ENCODE measurements at regions not wholly inside any gene's neighbourhood (a gene's known extent, or its start where the extent isn't known, plus 50 kb on each side); places are given as distances from the start of the nearest gene placed in this dataset.

- Histone ChIP-seq H3K9ac (ENCODE audit: control insufficient read depth, extremely low read depth, insufficient read depth, low read length) (no peak overlapping the region), H3K9me1 (ENCODE audit: control insufficient read depth, extremely low read depth, insufficient read depth, low read length) (no peaks in the 10 kb centered on the region), H2AFZ (ENCODE audit: control insufficient read depth, low read length) (no peak overlapping the region), H3K27ac (ENCODE audit: control insufficient read depth, insufficient read depth, low read length) (no peak overlapping the region), H3K36me3 (ENCODE audit: control insufficient read depth in 2 of 2, extremely low read depth in 1 of 2, insufficient read depth in 2 of 2, low read length in 2 of 2) (no peaks in the 10 kb centered on the region), H3K4me1 (ENCODE audit: control insufficient read depth, extremely low read depth, insufficient read depth, low read length) (no peaks in the 10 kb centered on the region), H3K79me2 (ENCODE audit: control insufficient read depth, insufficient read depth, low read length) (no peaks in the 10 kb centered on the region), H4K20me1 (ENCODE audit: control insufficient read depth, extremely low read depth, insufficient read depth, low read length) (no peaks in the 10 kb centered on the region), H3K9me3 (ENCODE audit: control insufficient read depth, low read depth, low read length) (no peaks in the 10 kb centered on the region), H3K4me3 (ENCODE audit: control insufficient read depth in 2 of 3, extremely low read depth in 1 of 3, insufficient read depth in 2 of 3, low read depth in 1 of 3, low read length in 3 of 3) (no peak overlapping the region), H3K27me3 (ENCODE audit: control insufficient read depth, extremely low read depth, insufficient read depth, low read length) (no peaks in the 10 kb centered on the region), H3K4me2 (ENCODE audit: control insufficient read depth, extremely low read depth, insufficient read depth, low read depth, low read length) (no peak overlapping the region)
- dilution Hi-C loops (cut with MboI; ENCODE audit: extremely low pct_ligation_motif_present, low sequenced_read_pairs): no loop called here
- DNase-seq (ENCODE audit: low read depth, low spot score) (no peak), FAIRE-seq (no peak)
- TF ChIP-seq EZH2 (IDR thresholded peaks at IDR 0.05; ENCODE audit: low read length) (no peak), CTCF (optimal IDR thresholded peaks at IDR 0.05 in 1 of 3, IDR thresholded peaks at IDR 0.05 in 1 of 3, conservative IDR thresholded peaks at IDR 0.05 in 1 of 3; ENCODE audit: extremely low read depth in 1 of 3, insufficient read depth in 2 of 3, low read length in 3 of 3) (no peak)
These were observed 255.1 kb upstream of the LDB2 start for GRCh38 chr4:17153572-17153971.

- DNase-seq (ENCODE audit: low read depth, low spot score) (no peak), FAIRE-seq (no peak)
- Histone ChIP-seq H3K27ac (ENCODE audit: control insufficient read depth, insufficient read depth, low read length) (no peak overlapping the region), H3K36me3 (ENCODE audit: control insufficient read depth in 2 of 2, extremely low read depth in 1 of 2, insufficient read depth in 2 of 2, low read length in 2 of 2) (no peaks in the 10 kb centered on the region), H3K4me3 (ENCODE audit: control insufficient read depth in 2 of 3, extremely low read depth in 1 of 3, insufficient read depth in 2 of 3, low read depth in 1 of 3, low read length in 3 of 3) (no peak overlapping the region), H2AFZ (ENCODE audit: control insufficient read depth, low read length) (no peak overlapping the region), H4K20me1 (ENCODE audit: control insufficient read depth, extremely low read depth, insufficient read depth, low read length) (no peaks in the 10 kb centered on the region), H3K4me1 (ENCODE audit: control insufficient read depth, extremely low read depth, insufficient read depth, low read length) (no peaks in the 10 kb centered on the region), H3K27me3 (ENCODE audit: control insufficient read depth, extremely low read depth, insufficient read depth, low read length) (no peaks in the 10 kb centered on the region), H3K9ac (ENCODE audit: control insufficient read depth, extremely low read depth, insufficient read depth, low read length) (no peak overlapping the region), H3K9me3 (ENCODE audit: control insufficient read depth, low read depth, low read length) (no peaks in the 10 kb centered on the region), H3K9me1 (ENCODE audit: control insufficient read depth, extremely low read depth, insufficient read depth, low read length) (no peaks in the 10 kb centered on the region), H3K79me2 (ENCODE audit: control insufficient read depth, insufficient read depth, low read length) (no peaks in the 10 kb centered on the region), H3K4me2 (ENCODE audit: control insufficient read depth, extremely low read depth, insufficient read depth, low read depth, low read length) (no peak overlapping the region)
- TF ChIP-seq EZH2 (IDR thresholded peaks at IDR 0.05; ENCODE audit: low read length) (no peak), CTCF (optimal IDR thresholded peaks at IDR 0.05 in 1 of 3, IDR thresholded peaks at IDR 0.05 in 1 of 3, conservative IDR thresholded peaks at IDR 0.05 in 1 of 3; ENCODE audit: extremely low read depth in 1 of 3, insufficient read depth in 2 of 3, low read length in 3 of 3) (no peak)
- dilution Hi-C loops (cut with MboI; ENCODE audit: extremely low pct_ligation_motif_present, low sequenced_read_pairs): no loop called here
These were observed 254.6 kb upstream of the LDB2 start for GRCh38 chr4:17152941-17153540.

Measured in keratinocyte (primary cell).